Epithelial cell of esophagus (primary cell): ENCODE measurements at regions not wholly inside any gene's neighbourhood (a gene's known extent, or its start where the extent isn't known, plus 50 kb on each side); places are given as distances from the start of the nearest gene placed in this dataset.

Experiments used
- DNase-seq: peaks from one replicate; pipeline ENCODE4 v3.0.0; 2010; ENCODE audit warnings: low read depth
- H3K4me3 ChIP-seq: 2 replicates; pipeline ENCODE4 v1.5.1; 2011; ENCODE audit warnings: mild to moderate bottlenecking, low read length, control low read depth
- CTCF ChIP-seq: IDR thresholded peaks from 2 replicates; pipeline ENCODE4 v1.5.1; 2011; ENCODE audit warnings: low read depth, mild to moderate bottlenecking, low read length, control low read depth, inconsistent platforms; ENCODE audit not compliant: insufficient read depth; ENCODE audit errors: missing control alignments

- TF ChIP-seq CTCF, result no peak
- DNase-seq, result peak; percentile 43
- no peak overlapping the region for H3K4me3 ChIP-seq
These were observed 375.1 kb upstream of the KCNH7 start for GRCh38 chr2:163213661-163214081.

- TF ChIP-seq CTCF, result no peak
- no peak overlapping the region for H3K4me3 ChIP-seq
- DNase-seq, result peak; percentile 77
These were observed 371.9 kb upstream of the KCNH7 start for GRCh38 chr2:163210430-163210918.

- H3K4me3 ChIP-seq, result no peak overlapping the region
- no peak for TF ChIP-seq CTCF
- DNase-seq, result peak; percentile 66
These were observed 369.3 kb upstream of the KCNH7 start for GRCh38 chr2:163207693-163208370.

- DNase-seq, result no peak
- no peak for TF ChIP-seq CTCF
- no peak overlapping the region for H3K4me3 ChIP-seq
These were observed 367.2 kb upstream of the KCNH7 start for GRCh38 chr2:163205589-163206254.

- no peak overlapping the region for H3K4me3 ChIP-seq
- TF ChIP-seq CTCF, result no peak
- DNase-seq, result no peak
These were observed 362.2 kb upstream of the KCNH7 start for GRCh38 chr2:163200741-163201140.

- H3K4me3 ChIP-seq, result no peak overlapping the region
- peak; percentile 25 for DNase-seq
- no peak for TF ChIP-seq CTCF
These were observed 360.4 kb upstream of the KCNH7 start for GRCh38 chr2:163198972-163199371.
